Calu3 (cell line): ENCODE measurements at regions not wholly inside any gene's neighbourhood (a gene's known extent, or its start where the extent isn't known, plus 50 kb on each side); places are given as distances from the start of the nearest gene placed in this dataset.

Experiments
- BruUV-seq: library from RNA; stranded (reverse); fragments of 400-500 nt; replicated peaks from 2 replicates; lab custom pipeline; 2021; lab: Mats Ljungman, UMichigan
- CTCF ChIA-PET: fragments of 300-600 bp; sonication (Branson Sonifier 250); formaldehyde crosslinking; loops from one replicate; lab custom pipeline; 2022; ENCODE audit warnings: antibody characterized with exemption; lab: Charles Lee
- DNase-seq: peaks from one replicate; pipeline ENCODE4 v3.0.0; 2022
- H3K27ac Mint-ChIP-seq: one replicate; pipeline ENCODE4 v1.8.0; 2022; ENCODE audit warnings: mixed read lengths; ENCODE audit not compliant: unreplicated experiment
- H3K27me3 Mint-ChIP-seq: one replicate; pipeline ENCODE4 v1.8.0; 2022; ENCODE audit warnings: mixed read lengths; ENCODE audit not compliant: unreplicated experiment
- H3K36me3 Mint-ChIP-seq: one replicate; pipeline ENCODE4 v1.8.0; 2022; ENCODE audit warnings: mild to moderate bottlenecking, moderate library complexity, mixed read lengths; ENCODE audit not compliant: insufficient read depth, unreplicated experiment
- H3K4me1 Mint-ChIP-seq: one replicate; pipeline ENCODE4 v1.8.0; 2022; ENCODE audit warnings: mild to moderate bottlenecking, low read depth, mixed read lengths; ENCODE audit not compliant: unreplicated experiment
- H3K4me3 Mint-ChIP-seq: one replicate; pipeline ENCODE4 v1.8.0; 2022; ENCODE audit warnings: mild to moderate bottlenecking, low read depth, moderate library complexity, mixed read lengths; ENCODE audit not compliant: unreplicated experiment
- H3K9me3 Mint-ChIP-seq: one replicate; pipeline ENCODE4 v1.8.0; 2022; ENCODE audit warnings: low read depth, mixed read lengths; ENCODE audit not compliant: unreplicated experiment
- CTCF ChIP-seq: fragments of 200-600 bp; IDR thresholded peaks from one replicate; pipeline ENCODE4 v1.8.0; 2022; ENCODE audit warnings: antibody characterized with exemption; ENCODE audit not compliant: unreplicated experiment
- intact Hi-C: fragments of 100-400 bp; cut with micrococcal nuclease; formaldehyde crosslinking; loops from one replicate; pipeline ENCODE4 v1.10.0; 2022; ENCODE audit not compliant: unreplicated experiment

DNA sequence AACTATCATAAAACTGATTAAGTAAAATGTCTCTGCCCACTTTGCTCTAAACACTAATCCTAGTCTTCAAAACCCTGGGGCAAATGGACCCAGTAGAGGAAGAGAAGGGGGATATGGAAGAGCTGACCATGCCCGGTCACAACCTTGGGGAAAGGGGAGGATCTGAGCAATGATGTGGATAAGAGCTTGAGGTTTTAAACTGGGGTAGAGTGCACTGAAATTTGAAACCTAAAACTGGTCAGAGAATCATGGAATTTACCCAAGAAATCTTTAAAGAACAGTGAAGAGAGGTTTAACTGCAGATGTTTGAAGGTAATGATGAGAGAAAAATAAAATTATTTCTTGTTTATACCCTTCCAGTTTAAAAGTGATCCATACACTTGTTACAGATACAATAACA lies 110.8 kb downstream of the MRPS30 start:
- DNase-seq = no peak
- BruUV-seq = no TSS peak
- intact Hi-C loops = no loop called here
- Mint-ChIP-seq H3K27ac (no peak overlapping the region), H3K9me3 (peaks cover 5% of the 10 kb centered on the region), H3K36me3 (no peaks in the 10 kb centered on the region), H3K4me1 (peaks cover 9% of the 10 kb centered on the region), H3K4me3 (no peak overlapping the region), H3K27me3 (no peaks in the 10 kb centered on the region)
- CTCF ChIA-PET = no interaction called here
- TF ChIP-seq CTCF = no peak

DNA sequence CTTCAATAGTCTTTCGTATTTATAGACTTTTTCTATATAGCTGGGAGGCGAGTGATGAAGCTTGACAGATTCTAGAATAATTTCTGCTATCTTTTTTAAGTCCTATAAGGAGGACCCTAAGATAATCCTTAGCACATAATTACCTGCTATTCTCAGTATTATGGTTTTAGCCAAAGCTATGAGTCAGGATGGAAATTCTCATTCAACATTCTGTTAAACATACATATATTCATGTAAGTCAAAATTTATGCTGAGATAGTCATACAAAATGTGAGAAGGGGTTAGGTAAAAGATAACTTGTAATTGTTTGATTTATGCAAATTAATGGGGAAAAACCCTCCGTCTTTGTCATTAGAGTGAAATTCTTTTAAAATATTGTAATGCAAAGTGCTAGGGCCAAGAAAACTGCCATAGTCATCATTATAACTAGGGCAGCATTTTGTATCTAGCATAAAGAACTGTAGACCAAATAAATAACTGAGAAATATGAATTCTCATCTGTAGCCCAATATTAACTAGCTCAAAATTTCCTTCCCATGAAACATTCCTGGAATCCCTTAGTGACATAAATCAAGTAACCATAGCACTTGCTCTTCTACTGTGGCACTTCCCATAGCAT lies 118.5 kb downstream of the MRPS30 start:
- no TSS peak for BruUV-seq
- intact Hi-C loops = no loop called here
- CTCF ChIA-PET = no interaction called here

DNA sequence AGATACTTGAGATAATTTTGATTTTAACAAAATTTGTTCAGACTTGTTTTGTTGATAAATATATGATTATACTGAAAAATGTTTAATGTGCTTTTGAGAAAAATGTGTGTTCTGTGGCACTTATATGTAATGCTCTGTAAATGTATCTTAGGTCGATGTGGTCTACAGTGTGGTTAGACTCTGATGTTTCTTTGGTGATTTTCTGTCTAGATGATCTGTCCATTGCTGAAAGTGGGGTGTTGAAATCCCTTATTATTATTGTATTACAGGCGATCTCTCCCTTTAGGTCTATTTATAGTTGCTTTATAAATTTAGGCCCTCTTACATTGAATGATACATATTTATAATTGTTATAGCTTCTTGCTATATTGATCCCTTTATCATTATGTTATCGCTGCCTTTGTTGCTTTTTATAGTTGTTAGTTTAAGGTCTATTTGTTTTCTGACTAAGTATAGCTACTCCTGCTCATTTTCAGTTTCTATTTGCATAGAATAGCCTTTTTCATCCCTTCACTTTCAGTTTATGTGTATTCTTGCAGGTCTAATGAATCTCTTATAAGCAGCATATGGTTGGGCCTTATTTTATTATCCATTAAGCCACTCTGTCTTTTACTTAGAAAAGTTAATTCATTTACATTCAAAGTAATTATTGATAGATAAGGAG lies 124.3 kb downstream of the MRPS30 start:
- CTCF ChIA-PET = interaction anchor here (1.1 kb wide), 1 partner anchor 65 kb away, joined by 4 read pairs; no protein-coding TSS in a partner anchor
- H3K9me3 Mint-ChIP-seq = no peaks in the 10 kb centered on the region
- intact Hi-C loops = no loop called here
- no peak for DNase-seq
- H3K36me3 Mint-ChIP-seq = no peaks in the 10 kb centered on the region
- no peak for TF ChIP-seq CTCF
- no TSS peak for BruUV-seq
- no peak overlapping the region for H3K4me3 Mint-ChIP-seq
- no peak overlapping the region for H3K27ac Mint-ChIP-seq
- no peaks in the 10 kb centered on the region for H3K4me1 Mint-ChIP-seq
- H3K27me3 Mint-ChIP-seq = no peaks in the 10 kb centered on the region

More for the DNA sequence above, 118.5 kb downstream of the MRPS30 start:
- Mint-ChIP-seq H3K27ac (no peak overlapping the region), H3K4me3 (no peak overlapping the region), H3K4me1 (no peaks in the 10 kb centered on the region), H3K27me3 (no peaks in the 10 kb centered on the region), H3K36me3 (no peaks in the 10 kb centered on the region), H3K9me3 (peaks cover 2% of the 10 kb centered on the region)
- TF ChIP-seq CTCF = no peak
- no peak for DNase-seq

DNA sequence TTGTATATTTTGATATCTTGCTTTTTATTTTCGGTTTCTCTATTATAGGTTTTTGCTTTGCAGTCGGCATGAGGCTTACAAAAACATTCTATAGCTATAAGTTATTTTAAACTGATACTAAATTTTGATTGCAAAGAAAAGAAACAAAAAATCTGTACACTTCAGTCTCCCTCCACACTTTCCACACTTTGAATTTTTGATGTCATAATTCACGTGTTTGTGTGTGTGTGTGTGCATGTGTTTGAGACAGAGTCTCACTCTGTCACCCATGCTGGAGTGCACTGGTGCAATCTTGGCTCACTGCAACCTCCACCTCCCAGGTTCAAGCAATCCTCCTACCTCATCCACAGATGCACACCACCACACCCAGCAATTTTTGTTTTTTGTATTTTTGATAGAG lies 124.9 kb downstream of the MRPS30 start:
- Mint-ChIP-seq H3K9me3 (no peaks in the 10 kb centered on the region), H3K27ac (no peak overlapping the region), H3K27me3 (no peaks in the 10 kb centered on the region), H3K4me3 (no peak overlapping the region), H3K4me1 (peaks cover under 1% of the 10 kb centered on the region), H3K36me3 (no peaks in the 10 kb centered on the region)
- no peak for TF ChIP-seq CTCF
- BruUV-seq = no TSS peak
- no peak for DNase-seq
- intact Hi-C loops = no loop called here
- CTCF ChIA-PET = interaction anchor here (1.1 kb wide), 1 partner anchor 65 kb away, joined by 4 read pairs; no protein-coding TSS in a partner anchor
